Panc1 (cell line): ENCODE measurements at regions not wholly inside any gene's neighbourhood (a gene's known extent, or its start where the extent isn't known, plus 50 kb on each side); places are given as distances from the start of the nearest gene placed in this dataset.

ENCODE experiments used
- ATAC-seq: fragments of 200-7000 bp; cut with Tn5 transposase; 2 replicates; pipeline ENCODE4 v1.9.1; 2020; ENCODE audit warnings: mild to moderate bottlenecking, moderate library complexity
- BruUV-seq: library from RNA; stranded (reverse); fragments of 400-500 nt; replicated peaks from 2 replicates; lab custom pipeline; 2021; lab: Mats Ljungman, UMichigan
- CTCF ChIA-PET: fragments of 300-600 bp; sonication (Branson Sonifier 250); formaldehyde crosslinking; loops from one replicate; lab custom pipeline; 2022; ENCODE audit warnings: antibody characterized with exemption; lab: Charles Lee
- POLR2A ChIA-PET: fragments of 300-600 bp; sonication (Branson Sonifier 250); formaldehyde crosslinking; loops from one replicate; lab custom pipeline; 2022; ENCODE audit warnings: antibody characterized with exemption; lab: Charles Lee
- DNase-seq: peaks from one replicate; pipeline ENCODE4 v3.0.0-alpha.2; 2010; ENCODE audit warnings: low read depth, low spot score
- H3K27ac ChIP-seq: 2 replicates; pipeline ENCODE4 v1.5.1; 2011; ENCODE audit warnings: mild to moderate bottlenecking, low read length, inconsistent platforms
- H3K27me3 ChIP-seq: fragments of 200-500 bp; sonication (Bioruptor generic); 2 replicates; pipeline ENCODE4 v1.6.0; 2014; ENCODE audit warnings: low read length, inconsistent platforms; ENCODE audit not compliant: control insufficient read depth, insufficient read depth
- H3K36me3 ChIP-seq: fragments of 200-500 bp; sonication (Bioruptor generic); 2 replicates; pipeline ENCODE4 v1.5.1; 2014; ENCODE audit warnings: inconsistent platforms, mild to moderate bottlenecking, low read length, moderate library complexity; ENCODE audit not compliant: control insufficient read depth, insufficient read depth
- H3K4me1 ChIP-seq: 2 replicates; pipeline ENCODE4 v1.5.1; 2011; ENCODE audit warnings: inconsistent platforms, mild to moderate bottlenecking, low read length, moderate library complexity; ENCODE audit not compliant: control insufficient read depth, insufficient read depth
- H3K4me3 ChIP-seq, 2 experiments: 2 replicates each; pipeline ENCODE4 v1.5.1; 2011 to 2012; ENCODE audit warnings: low read depth in 2 of 2, low read length in 2 of 2, mild to moderate bottlenecking in 2 of 2, inconsistent platforms in 1 of 2, moderate library complexity in 1 of 2
- H3K9me3 ChIP-seq: fragments of 200-500 bp; sonication (Bioruptor generic); 2 replicates; pipeline ENCODE4 v1.5.1; 2014; ENCODE audit warnings: low read depth, mild to moderate bottlenecking, inconsistent platforms, low read length, moderate library complexity; ENCODE audit not compliant: control insufficient read depth, insufficient read depth
- POLR2AphosphoS5 ChIP-seq: IDR thresholded peaks from 2 replicates; pipeline ENCODE4 v1.6.1; 2012; ENCODE audit warnings: mild to moderate bottlenecking, low read depth, low read length, moderate library complexity
- REST ChIP-seq, 2 experiments: IDR thresholded peaks; 2 replicates each; pipeline ENCODE4 v1.6.1; 2011 to 2012; ENCODE audit warnings: low read depth in 2 of 2, control low read depth in 1 of 2, low read length in 1 of 2, mild to moderate bottlenecking in 1 of 2, moderate library complexity in 1 of 2; ENCODE audit not compliant: insufficient read depth in 1 of 2
- SIN3A ChIP-seq: IDR thresholded peaks from 2 replicates; pipeline ENCODE4 v1.6.1; 2012; ENCODE audit warnings: low read depth, mild to moderate bottlenecking, low read length, moderate library complexity, borderline replicate concordance; ENCODE audit not compliant: insufficient read depth
- TCF7L2 ChIP-seq: IDR thresholded peaks from 2 replicates; pipeline ENCODE4 v1.6.1; 2011; ENCODE audit warnings: mild to moderate bottlenecking, low read depth, low read length, inconsistent platforms
- in situ Hi-C: cut with HindIII; loops from 2 replicates; pipeline ENCODE4 v1.10.0; 2016; ENCODE audit warnings: low sequenced_read_pairs, low pct_unique_long_range_greater_than_20kb
- intact Hi-C: fragments of 100-400 bp; cut with micrococcal nuclease; formaldehyde crosslinking; loops from one replicate; pipeline ENCODE4 v1.10.0; 2022; ENCODE audit not compliant: unreplicated experiment
- TF ChIP-seq, protein P1 (sequence below): fragments of 450-650 bp; IDR thresholded peaks from 2 replicates; pipeline ENCODE4 v1.5.1; 2017; ENCODE audit warnings: mild to moderate bottlenecking

GRCh38 chr2:129400826-129401225 lies 578.6 kb upstream of the RAB6C start:
- no peak for ATAC-seq
- BruUV-seq: no TSS peak
- intact Hi-C loops (no loop called here), in situ Hi-C loops (no loop called here)
- CTCF ChIA-PET: no interaction called here
- POLR2A ChIA-PET: no interaction called here
- H3K36me3 ChIP-seq: no peaks in the 10 kb centered on the region
- no peak for TF ChIP-seq REST (IDR thresholded peaks at IDR 0.05; ENCODE audit: insufficient read depth in 1 of 2, low read depth in 2 of 2, low read length in 1 of 2)
- TF ChIP-seq, protein P1, sequence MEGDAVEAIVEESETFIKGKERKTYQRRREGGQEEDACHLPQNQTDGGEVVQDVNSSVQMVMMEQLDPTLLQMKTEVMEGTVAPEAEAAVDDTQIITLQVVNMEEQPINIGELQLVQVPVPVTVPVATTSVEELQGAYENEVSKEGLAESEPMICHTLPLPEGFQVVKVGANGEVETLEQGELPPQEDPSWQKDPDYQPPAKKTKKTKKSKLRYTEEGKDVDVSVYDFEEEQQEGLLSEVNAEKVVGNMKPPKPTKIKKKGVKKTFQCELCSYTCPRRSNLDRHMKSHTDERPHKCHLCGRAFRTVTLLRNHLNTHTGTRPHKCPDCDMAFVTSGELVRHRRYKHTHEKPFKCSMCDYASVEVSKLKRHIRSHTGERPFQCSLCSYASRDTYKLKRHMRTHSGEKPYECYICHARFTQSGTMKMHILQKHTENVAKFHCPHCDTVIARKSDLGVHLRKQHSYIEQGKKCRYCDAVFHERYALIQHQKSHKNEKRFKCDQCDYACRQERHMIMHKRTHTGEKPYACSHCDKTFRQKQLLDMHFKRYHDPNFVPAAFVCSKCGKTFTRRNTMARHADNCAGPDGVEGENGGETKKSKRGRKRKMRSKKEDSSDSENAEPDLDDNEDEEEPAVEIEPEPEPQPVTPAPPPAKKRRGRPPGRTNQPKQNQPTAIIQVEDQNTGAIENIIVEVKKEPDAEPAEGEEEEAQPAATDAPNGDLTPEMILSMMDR: no peak
- no peak for TF ChIP-seq SIN3A
- no peak for TF ChIP-seq TCF7L2
- TF ChIP-seq POLR2AphosphoS5: no peak
- no peaks in the 10 kb centered on the region for H3K4me1 ChIP-seq
- H3K9me3 ChIP-seq: no peaks in the 10 kb centered on the region
- H3K4me3 ChIP-seq: no peak overlapping the region
- DNase-seq: no peak
- no peaks in the 10 kb centered on the region for H3K27me3 ChIP-seq
- H3K27ac ChIP-seq: no peak overlapping the region

DNA sequence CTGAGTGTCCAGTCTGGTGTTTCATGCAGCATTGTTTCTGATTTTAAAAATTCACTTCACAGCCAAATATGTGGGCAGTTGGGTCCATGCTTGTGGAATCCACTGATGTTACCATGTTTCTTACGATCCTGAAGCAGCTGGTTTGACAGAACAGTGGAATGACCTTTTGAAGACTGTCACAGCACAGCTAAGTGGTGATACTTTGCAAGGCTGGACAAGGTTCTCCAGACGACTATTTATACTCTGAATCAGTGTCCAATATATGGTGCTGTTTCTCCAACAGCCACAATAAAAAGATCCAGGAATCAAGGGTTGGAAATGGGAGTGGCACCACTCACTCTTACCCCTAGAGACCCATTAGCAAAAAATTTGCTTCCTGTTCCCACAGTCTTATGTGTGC lies 577.4 kb upstream of the RAB6C start:
- Histone ChIP-seq H3K36me3 (no peaks in the 10 kb centered on the region), H3K4me3 (no peak overlapping the region), H3K27ac (no peak overlapping the region), H3K4me1 (no peaks in the 10 kb centered on the region), H3K27me3 (no peaks in the 10 kb centered on the region), H3K9me3 (no peaks in the 10 kb centered on the region)
- ChIA-PET CTCF (no interaction called here), POLR2A (interaction anchor here (0.6 kb wide), 1 partner anchor 431 kb away, joined by 11 read pairs; no protein-coding TSS in a partner anchor)
- BruUV-seq: no TSS peak
- intact Hi-C loops: no loop called here
- no peak for ATAC-seq
- TF ChIP-seq SIN3A (no peak), REST (IDR thresholded peaks at IDR 0.05; ENCODE audit: insufficient read depth in 1 of 2, low read depth in 2 of 2, low read length in 1 of 2) (no peak), POLR2AphosphoS5 (no peak), TCF7L2 (no peak)
- no peak for DNase-seq
- in situ Hi-C loops: no loop called here
